Keratinocyte (primary cell): ENCODE measurements at regions not wholly inside any gene's neighbourhood (a gene's known extent, or its start where the extent isn't known, plus 50 kb on each side); places are given as distances from the start of the nearest gene placed in this dataset.

Experiments
- DNase-seq: peaks from one replicate; pipeline ENCODE4 v3.0.0-alpha.2; 2011; ENCODE audit warnings: low read depth, missing footprints, low spot score
- FAIRE-seq: peaks from 2 replicates; lab custom pipeline; 2011; peaks lifted over from hg19 to GRCh38; lab: Jason Lieb, UNC
- H2AFZ ChIP-seq: 2 replicates; pipeline ENCODE4 v1.6.0; 2012; ENCODE audit warnings: low read length, control low read depth, inconsistent platforms; ENCODE audit not compliant: control insufficient read depth
- H3K27ac ChIP-seq: 2 replicates; pipeline ENCODE4 v1.5.1; 2011; ENCODE audit warnings: low read length; ENCODE audit not compliant: control insufficient read depth, insufficient read depth
- H3K27me3 ChIP-seq: 3 replicates; pipeline ENCODE4 v1.6.0; 2011; ENCODE audit warnings: low read length; ENCODE audit not compliant: control insufficient read depth, insufficient read depth; ENCODE audit errors: extremely low read depth
- H3K36me3 ChIP-seq, 2 experiments: 2 replicates in 1 of 2; 3 replicates in 1 of 2; pipeline ENCODE4 v1.5.1; 2011; ENCODE audit warnings: low read length in 2 of 2, mild to moderate bottlenecking in 1 of 2; ENCODE audit not compliant: control insufficient read depth in 2 of 2, insufficient read depth in 2 of 2; ENCODE audit errors: extremely low read depth in 1 of 2
- H3K4me1 ChIP-seq: 3 replicates; pipeline ENCODE4 v1.5.1; 2011; ENCODE audit warnings: low read length; ENCODE audit not compliant: control insufficient read depth, insufficient read depth; ENCODE audit errors: extremely low read depth
- H3K4me2 ChIP-seq: 3 replicates; pipeline ENCODE4 v1.6.0; 2011; ENCODE audit warnings: low read depth, low read length; ENCODE audit not compliant: control insufficient read depth, insufficient read depth; ENCODE audit errors: extremely low read depth
- H3K4me3 ChIP-seq, 3 experiments: fragments of 200-600 bp in 1 of 3; sonication (generic) in 1 of 3; 2 replicates in 2 of 3; 3 replicates in 1 of 3; pipeline ENCODE4 v1.5.1; 2011 to 2016; ENCODE audit warnings: low read length in 3 of 3, mild to moderate bottlenecking in 3 of 3, control low read depth in 2 of 3, inconsistent platforms in 1 of 3, low read depth in 1 of 3, mixed read lengths in 1 of 3, mixed run types in 1 of 3, moderate library complexity in 1 of 3; ENCODE audit not compliant: control insufficient read depth in 2 of 3, insufficient read depth in 2 of 3; ENCODE audit errors: extremely low read depth in 1 of 3
- H3K79me2 ChIP-seq: 2 replicates; pipeline ENCODE4 v1.6.0; 2012; ENCODE audit warnings: low read length; ENCODE audit not compliant: control insufficient read depth, insufficient read depth
- H3K9ac ChIP-seq: 3 replicates; pipeline ENCODE4 v1.6.0; 2011; ENCODE audit warnings: low read length; ENCODE audit not compliant: control insufficient read depth, insufficient read depth; ENCODE audit errors: extremely low read depth
- H3K9me1 ChIP-seq: 3 replicates; pipeline ENCODE4 v1.6.0; 2011; ENCODE audit warnings: low read length; ENCODE audit not compliant: control insufficient read depth, insufficient read depth; ENCODE audit errors: extremely low read depth
- H3K9me3 ChIP-seq: 2 replicates; pipeline ENCODE4 v1.5.1; 2012; ENCODE audit warnings: low read depth, low read length; ENCODE audit not compliant: control insufficient read depth
- H4K20me1 ChIP-seq: 3 replicates; pipeline ENCODE4 v1.6.0; 2011; ENCODE audit warnings: low read length; ENCODE audit not compliant: control insufficient read depth, insufficient read depth; ENCODE audit errors: extremely low read depth
- CTCF ChIP-seq, 3 experiments: IDR thresholded peaks in 1 of 3; conservative IDR thresholded peaks in 1 of 3; optimal IDR thresholded peaks in 1 of 3; 2 replicates in 2 of 3; 3 replicates in 1 of 3; pipeline versions ENCODE3 to v1.5.1; 2011; ENCODE audit warnings: low read length in 3 of 3, mild to moderate bottlenecking in 3 of 3, moderate library complexity in 2 of 3, control low read depth in 1 of 3, inconsistent platforms in 1 of 3; ENCODE audit not compliant: insufficient read depth in 2 of 3; ENCODE audit errors: extremely low read depth in 1 of 3
- EZH2 ChIP-seq: IDR thresholded peaks from one replicate; pipeline ENCODE4 v1.6.1; 2012; ENCODE audit warnings: inconsistent platforms, mild to moderate bottlenecking, low read length, moderate library complexity
- dilution Hi-C: fragments of 300-500 bp; cut with MboI; formaldehyde crosslinking; loops from one replicate; pipeline ENCODE4 v1.7.0; 2020; ENCODE audit warnings: low sequenced_read_pairs; ENCODE audit not compliant: extremely low pct_ligation_motif_present

GRCh38 chr6:37092923-37093727 is 76.8 kb upstream of the PIM1 start:
- FAIRE-seq (no peak), DNase-seq (no peak)
- H3K27me3 ChIP-seq = no peaks in the 10 kb centered on the region
- no peaks in the 10 kb centered on the region for H3K9me3 ChIP-seq
- no peaks in the 10 kb centered on the region for H3K36me3 ChIP-seq
- H3K4me3 ChIP-seq = no peak overlapping the region
- TF ChIP-seq CTCF (optimal IDR thresholded peaks at IDR 0.05 in 1 of 3, IDR thresholded peaks at IDR 0.05 in 1 of 3, conservative IDR thresholded peaks at IDR 0.05 in 1 of 3; ENCODE audit: extremely low read depth in 1 of 3, insufficient read depth in 2 of 3, low read length in 3 of 3) (no peak), EZH2 (no peak)
- dilution Hi-C loops = no loop called here
- H3K9me1 ChIP-seq = no peaks in the 10 kb centered on the region
- no peaks in the 10 kb centered on the region for H3K79me2 ChIP-seq
- H3K27ac ChIP-seq = peak overlapping the region; percentile 43
- no peaks in the 10 kb centered on the region for H4K20me1 ChIP-seq
- no peak overlapping the region for H3K9ac ChIP-seq
- H2AFZ ChIP-seq = no peak overlapping the region
- H3K4me1 ChIP-seq = peaks cover 14% of the 10 kb centered on the region
- peak overlapping the region; percentile 13 for H3K4me2 ChIP-seq

DNA sequence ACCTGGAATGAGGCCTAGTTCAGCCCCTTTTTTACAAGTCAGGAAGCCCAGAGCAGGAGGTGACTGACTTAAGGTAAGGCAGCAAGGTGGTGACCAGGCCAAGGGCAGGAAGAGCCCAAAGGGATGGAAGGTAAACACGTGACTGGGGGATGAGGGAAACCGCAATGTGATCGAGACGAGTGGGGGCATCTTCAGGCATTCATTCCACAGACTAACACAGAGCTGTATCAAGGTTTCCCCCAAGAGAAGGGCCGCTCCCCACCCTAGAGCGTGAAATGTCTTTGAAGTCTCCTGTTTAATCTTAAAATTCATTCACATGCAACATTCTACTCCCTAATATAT is 76.3 kb upstream of the PIM1 start:
- Histone ChIP-seq H3K4me1 (peaks cover 14% of the 10 kb centered on the region), H3K9ac (no peak overlapping the region), H3K9me1 (no peaks in the 10 kb centered on the region), H2AFZ (no peak overlapping the region), H3K27ac (no peak overlapping the region), H4K20me1 (no peaks in the 10 kb centered on the region), H3K79me2 (no peaks in the 10 kb centered on the region), H3K4me3 (no peak overlapping the region), H3K9me3 (no peaks in the 10 kb centered on the region), H3K36me3 (no peaks in the 10 kb centered on the region), H3K4me2 (no peak overlapping the region), H3K27me3 (no peaks in the 10 kb centered on the region)
- dilution Hi-C loops = no loop called here
- FAIRE-seq (peak; percentile 29), DNase-seq (peak; percentile 69)
- no peak for TF ChIP-seq CTCF (optimal IDR thresholded peaks at IDR 0.05 in 1 of 3, IDR thresholded peaks at IDR 0.05 in 1 of 3, conservative IDR thresholded peaks at IDR 0.05 in 1 of 3; ENCODE audit: extremely low read depth in 1 of 3, insufficient read depth in 2 of 3, low read length in 3 of 3)
- no peak for TF ChIP-seq EZH2
